Peyer's patch (tissue), 4 donors: ENCODE measurements at regions not wholly inside any gene's neighbourhood (a gene's known extent, or its start where the extent isn't known, plus 50 kb on each side); places are given as distances from the start of the nearest gene placed in this dataset.
"Not testable (repeated sequence)": the region's sequence is repeated elsewhere in the genome, so short reads cannot be mapped to it uniquely, and the experiment has no call there.

Experiments used
- DNase-seq, 3 donors: peaks; one replicate each; pipeline ENCODE4 v3.0.0-alpha.2; 2017 to 2019
- H3K27ac ChIP-seq, 4 donors: fragments of 200-600 bp; sonication (generic); one replicate each; pipeline ENCODE4 v1.5.1; 2016 to 2019
- H3K27me3 ChIP-seq, 2 donors: fragments of 200-600 bp; sonication (generic); one replicate each; pipeline ENCODE4 v1.5.1; 2019
- H3K36me3 ChIP-seq, 3 donors: fragments of 200-600 bp; sonication (generic); one replicate each; pipeline ENCODE4 v1.5.1; 2016 to 2019
- H3K4me1 ChIP-seq, 4 donors: fragments of 200-600 bp; sonication (generic); one replicate each; pipeline ENCODE4 v1.5.1; 2016 to 2019
- H3K4me3 ChIP-seq, 4 donors: fragments of 200-600 bp; sonication (generic); 1 replicate in 3 of 4; 2 replicates in 1 of 4; pipeline ENCODE4 v1.5.1; 2016 to 2019; ENCODE audit warnings: mild to moderate bottlenecking in 1 of 4
- H3K9me3 ChIP-seq, 4 donors: fragments of 200-600 bp; sonication (generic); one replicate each; pipeline ENCODE4 v1.5.1; 2016 to 2019; ENCODE audit warnings: mild to moderate bottlenecking in 1 of 4
- CTCF ChIP-seq, 6 experiments: fragments of 450-650 bp in 4 of 6; fragments of 200-600 bp in 2 of 6; sonication (generic) in 1 of 6; IDR thresholded peaks; one replicate each; pipeline ENCODE4 v1.5.1; 2017 to 2019; ENCODE audit warnings: antibody characterized with exemption in 6 of 6, mild to moderate bottlenecking in 3 of 6, moderate library complexity in 1 of 6
- POLR2A ChIP-seq, 2 donors: fragments of 450-650 bp; IDR thresholded peaks; one replicate each; pipeline ENCODE4 v1.5.1; 2017; ENCODE audit warnings: antibody characterized with exemption in 2 of 2, mild to moderate bottlenecking in 2 of 2, moderate library complexity in 2 of 2

- DNase-seq = no peak
- H3K9me3 ChIP-seq = peaks cover 0 to 6% (median 0%) of the 10 kb centered on the region in 4 donors
- no peaks in the 10 kb centered on the region for H3K27me3 ChIP-seq
- no peak overlapping the region for H3K27ac ChIP-seq
- H3K4me1 ChIP-seq = no peaks in the 10 kb centered on the region
- TF ChIP-seq POLR2A (IDR thresholded peaks at IDR 0.05) = no peak
- no peak for TF ChIP-seq CTCF (IDR thresholded peaks at IDR 0.05)
- H3K4me3 ChIP-seq = no peak overlapping the region
- H3K36me3 ChIP-seq = no peaks in the 10 kb centered on the region
Measured at GRCh38 chr10:108956149-108956548, 967.2 kb downstream of the XPNPEP1 start.

GRCh38 chr10:108920029-108920428, 1003.3 kb downstream of the XPNPEP1 start:
- DNase-seq, H3K27me3 ChIP-seq, H3K36me3 ChIP-seq, H3K9me3 ChIP-seq, H3K27ac ChIP-seq, H3K4me3 ChIP-seq, H3K4me1 ChIP-seq: not testable (repeated sequence)

- Histone ChIP-seq H3K4me3 (no peak overlapping the region), H3K27ac (no peak overlapping the region), H3K9me3 (no peaks in the 10 kb centered on the region), H3K4me1 (no peaks in the 10 kb centered on the region), H3K27me3 (no peaks in the 10 kb centered on the region), H3K36me3 (no peaks in the 10 kb centered on the region)
- no peak for TF ChIP-seq POLR2A (IDR thresholded peaks at IDR 0.05)
- TF ChIP-seq CTCF (IDR thresholded peaks at IDR 0.05) = no peak
- DNase-seq = no peak
Measured at GRCh38 chr10:108913300-108913699, 1010.0 kb downstream of the XPNPEP1 start.

- Histone ChIP-seq H3K27ac (no peak overlapping the region), H3K27me3 (no peaks in the 10 kb centered on the region), H3K9me3 (no peaks in the 10 kb centered on the region), H3K4me3 (peak overlapping the region; percentile 23 to 46 (median 40)), H3K4me1 (no peaks in the 10 kb centered on the region), H3K36me3 (no peaks in the 10 kb centered on the region)
- peak; percentile 26 to 62 (median 60) for DNase-seq
- TF ChIP-seq POLR2A (IDR thresholded peaks at IDR 0.05) (no peak), CTCF (IDR thresholded peaks at IDR 0.05) (peak in 2 of 6 experiments; percentile 16 to 24)
Measured at GRCh38 chr10:108911814-108912541, 1011.3 kb downstream of the XPNPEP1 start.

GRCh38 chr10:108908096-108908495, 1015.2 kb downstream of the XPNPEP1 start:
- Histone ChIP-seq H3K4me1 (no peaks in the 10 kb centered on the region), H3K27me3 (no peaks in the 10 kb centered on the region), H3K36me3 (no peaks in the 10 kb centered on the region), H3K4me3 (no peak overlapping the region), H3K9me3 (no peaks in the 10 kb centered on the region), H3K27ac (no peak overlapping the region)
- TF ChIP-seq POLR2A (IDR thresholded peaks at IDR 0.05) (no peak), CTCF (IDR thresholded peaks at IDR 0.05) (no peak)
- DNase-seq = no peak

GRCh38 chr10:108905821-108906220, 1017.5 kb downstream of the XPNPEP1 start:
- no peak for TF ChIP-seq POLR2A (IDR thresholded peaks at IDR 0.05)
- TF ChIP-seq CTCF (IDR thresholded peaks at IDR 0.05) = no peak
- Histone ChIP-seq H3K27me3 (no peaks in the 10 kb centered on the region), H3K4me1 (no peaks in the 10 kb centered on the region), H3K36me3 (no peaks in the 10 kb centered on the region), H3K4me3 (no peak overlapping the region), H3K27ac (no peak overlapping the region), H3K9me3 (no peaks in the 10 kb centered on the region)
- no peak for DNase-seq
